ENCODE measurements at regions not wholly inside any gene's neighbourhood (a gene's known extent, or its start where the extent isn't known, plus 50 kb on each side); places are given as distances from the start of the nearest gene placed in this dataset.
"Not testable (repeated sequence)": the region's sequence is repeated elsewhere in the genome, so short reads cannot be mapped to it uniquely, and the experiment has no call there.

DNA sequence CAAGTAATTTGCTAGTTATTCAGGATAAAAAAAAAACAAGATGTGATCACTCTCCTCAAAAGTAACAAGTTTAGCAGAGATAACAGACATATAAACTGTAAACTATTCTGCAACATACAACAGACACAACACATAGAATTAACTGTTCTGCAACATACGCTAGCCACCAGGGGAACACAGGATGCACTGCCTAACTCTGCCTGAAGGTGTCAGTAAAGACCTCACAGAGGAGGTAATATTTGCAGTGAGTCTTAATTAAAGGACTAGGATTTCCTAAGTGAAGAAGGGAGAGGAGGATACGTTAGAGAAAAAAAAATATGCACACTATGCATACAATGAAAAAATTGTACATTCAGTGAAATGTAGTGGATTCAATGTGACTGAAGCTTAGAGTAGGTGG is 129.6 kb downstream of the NBPF8 start:
- 4 to 17% (median 8%) methylated on average over 1 to 2 of the region's 2 CpGs for WGBS, 5 donors
- H3K9me3 ChIP-seq; H3K27me3 ChIP-seq; intact Hi-C loops (cut with DNase I; ENCODE audit: low total_unique reads); H3K27ac ChIP-seq; H3K4me3 ChIP-seq; H3K4me1 ChIP-seq: not testable (repeated sequence)
- TF ChIP-seq, protein P1, sequence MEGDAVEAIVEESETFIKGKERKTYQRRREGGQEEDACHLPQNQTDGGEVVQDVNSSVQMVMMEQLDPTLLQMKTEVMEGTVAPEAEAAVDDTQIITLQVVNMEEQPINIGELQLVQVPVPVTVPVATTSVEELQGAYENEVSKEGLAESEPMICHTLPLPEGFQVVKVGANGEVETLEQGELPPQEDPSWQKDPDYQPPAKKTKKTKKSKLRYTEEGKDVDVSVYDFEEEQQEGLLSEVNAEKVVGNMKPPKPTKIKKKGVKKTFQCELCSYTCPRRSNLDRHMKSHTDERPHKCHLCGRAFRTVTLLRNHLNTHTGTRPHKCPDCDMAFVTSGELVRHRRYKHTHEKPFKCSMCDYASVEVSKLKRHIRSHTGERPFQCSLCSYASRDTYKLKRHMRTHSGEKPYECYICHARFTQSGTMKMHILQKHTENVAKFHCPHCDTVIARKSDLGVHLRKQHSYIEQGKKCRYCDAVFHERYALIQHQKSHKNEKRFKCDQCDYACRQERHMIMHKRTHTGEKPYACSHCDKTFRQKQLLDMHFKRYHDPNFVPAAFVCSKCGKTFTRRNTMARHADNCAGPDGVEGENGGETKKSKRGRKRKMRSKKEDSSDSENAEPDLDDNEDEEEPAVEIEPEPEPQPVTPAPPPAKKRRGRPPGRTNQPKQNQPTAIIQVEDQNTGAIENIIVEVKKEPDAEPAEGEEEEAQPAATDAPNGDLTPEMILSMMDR (IDR thresholded peaks at IDR 0.05), result peak in 3 of 7 experiments; percentile 49 to 61 (median 54)
- peaks cover 3 to 26% (median 16%) of the 10 kb centered on the region in 4 donors for H3K36me3 ChIP-seq
- peak in 1 of 2 donors; percentile 87 for DNase-seq

DNA sequence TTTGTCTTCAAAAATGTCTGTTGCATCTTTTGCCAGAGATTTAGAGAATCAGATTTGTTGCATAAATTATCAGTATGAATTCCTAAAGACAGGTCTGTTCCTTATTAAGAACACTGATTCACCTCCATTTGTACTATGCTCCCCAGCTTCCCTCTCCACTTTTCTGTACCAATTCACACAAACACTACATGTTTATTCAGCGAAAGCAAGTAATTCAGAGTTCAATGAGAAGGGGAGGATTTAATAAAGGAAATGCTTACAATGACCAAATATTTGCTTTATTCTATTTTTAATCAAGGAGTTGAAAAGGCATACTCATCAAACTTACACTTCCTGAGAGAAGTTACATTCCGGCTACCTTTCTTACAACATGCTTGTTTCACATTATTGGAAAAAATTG is 135.5 kb downstream of the NBPF8 start:
- 40 to 83% methylated on average over 1 of the region's 2 CpGs; no CpG with 5 or more reads in 3 of the 5 donors for WGBS, 5 donors
- H3K9me3 ChIP-seq; H3K4me3 ChIP-seq; H3K4me1 ChIP-seq; DNase-seq; H3K27ac ChIP-seq; intact Hi-C loops (cut with DNase I; ENCODE audit: low total_unique reads); H3K27me3 ChIP-seq: not testable (repeated sequence)
- H3K36me3 ChIP-seq, result peaks cover 4 to 16% (median 12%) of the 10 kb centered on the region in 4 donors

DNA sequence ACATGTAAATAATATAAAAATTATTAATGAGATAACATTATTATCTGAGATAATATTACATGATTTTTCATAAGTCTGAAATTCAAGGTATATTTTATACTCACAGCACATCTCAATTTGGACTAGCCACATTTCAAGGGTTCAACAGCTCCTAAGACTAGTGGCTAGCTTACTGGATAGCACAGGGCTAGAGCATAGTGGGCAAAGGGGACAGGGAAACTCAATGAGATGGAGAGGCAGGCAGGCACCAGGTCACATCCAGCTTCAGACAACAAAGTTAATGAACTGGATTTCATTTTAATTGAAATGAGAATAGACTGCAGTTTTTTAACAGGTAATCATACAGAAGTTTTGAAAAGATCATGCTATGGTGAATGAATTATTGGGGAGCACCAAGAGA is 137.4 kb downstream of the NBPF8 start:
- H3K36me3 ChIP-seq, result peaks cover 4 to 11% (median 10%) of the 10 kb centered on the region in 4 donors
- intact Hi-C loops (cut with DNase I; ENCODE audit: low total_unique reads); DNase-seq; H3K9me3 ChIP-seq; H3K27me3 ChIP-seq; H3K4me1 ChIP-seq; H3K4me3 ChIP-seq; H3K27ac ChIP-seq: not testable (repeated sequence)

DNA sequence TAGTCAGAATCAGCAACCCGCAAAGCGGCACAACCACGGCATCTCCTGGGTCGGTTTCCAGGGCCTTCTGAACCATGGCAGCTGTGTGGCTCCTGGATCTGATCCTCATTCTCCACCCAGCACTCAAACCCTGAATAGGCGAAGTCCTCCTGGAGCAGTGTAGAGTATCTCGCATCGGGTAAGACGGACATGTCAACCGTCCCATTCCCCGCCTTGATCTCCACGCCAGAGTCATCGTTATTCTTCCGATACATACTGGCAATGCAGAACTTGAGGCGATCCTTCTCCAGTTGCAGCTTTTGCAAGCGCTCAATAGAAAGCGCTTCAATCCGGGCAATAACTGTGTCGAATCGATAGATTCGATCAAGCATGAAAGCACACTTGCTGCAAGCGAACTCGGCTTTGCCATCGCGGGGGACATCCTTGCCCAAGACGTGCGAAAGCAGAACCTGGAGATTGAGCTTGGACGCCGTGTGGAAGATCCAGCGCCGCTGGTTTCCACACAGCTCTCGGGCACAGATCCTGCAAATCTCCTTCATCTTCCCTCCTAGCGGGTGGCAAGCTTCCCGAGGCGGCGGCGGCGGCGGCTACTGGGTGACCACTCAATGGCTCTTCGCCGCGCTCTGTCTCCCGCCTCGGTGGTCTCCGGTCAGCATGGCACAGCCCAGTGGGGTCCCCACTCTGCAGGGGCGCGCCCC is 142.9 kb downstream of the NBPF8 start:
- DNase-seq, result peak in 1 of 2 donors; percentile 16
- Histone ChIP-seq H3K4me3 (peak overlapping the region; percentile 47 to 59 (median 54)), H3K27ac (peak overlapping the region; percentile 69 to 94 (median 79))
- WGBS, 5 donors, result 0 to 2% (median 0%) methylated on average over 9 to 19 of the region's 46 CpGs
- H3K36me3 ChIP-seq; intact Hi-C loops (cut with DNase I; ENCODE audit: low total_unique reads); H3K4me1 ChIP-seq; H3K9me3 ChIP-seq; H3K27me3 ChIP-seq: not testable (repeated sequence)

DNA sequence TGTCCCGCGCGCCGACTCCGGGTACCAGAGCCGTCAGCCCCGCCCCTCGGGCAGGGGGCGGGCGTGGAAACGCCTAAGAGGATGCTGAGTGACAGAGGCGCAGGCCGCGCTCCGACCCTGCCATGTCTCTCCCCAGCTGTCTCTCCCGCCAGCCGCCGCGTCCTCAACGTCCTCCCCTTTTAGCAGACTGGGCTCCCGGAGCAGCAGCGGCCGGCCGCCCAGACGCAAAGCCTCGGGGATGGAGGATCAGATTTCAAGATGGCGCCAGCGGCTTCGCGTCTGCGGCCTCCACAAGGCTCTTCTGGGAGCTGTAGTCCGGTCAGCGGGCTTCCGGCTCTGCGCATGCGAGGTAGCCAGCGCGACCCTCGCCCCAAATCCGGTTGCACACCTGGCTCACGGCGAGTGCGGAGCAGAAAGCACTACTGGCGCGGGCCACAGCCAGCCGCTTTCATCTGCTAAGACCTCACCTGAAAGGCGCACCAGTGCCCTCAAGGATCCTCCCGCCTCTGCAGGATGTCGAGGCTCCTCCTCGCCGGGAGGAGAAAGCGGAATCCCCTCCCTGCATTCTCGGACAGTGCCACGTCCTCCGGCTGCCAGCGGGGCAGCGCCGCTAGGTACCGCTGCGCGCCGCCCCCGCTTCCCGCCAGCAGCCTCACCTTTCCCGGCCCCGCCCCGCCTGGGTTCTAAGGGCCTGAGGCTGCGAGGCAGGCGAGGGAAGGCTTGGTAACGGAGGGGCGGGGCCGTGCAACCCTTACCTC is 143.6 kb downstream of the NBPF8 start:
- intact Hi-C loops (cut with DNase I; ENCODE audit: low total_unique reads); H3K4me1 ChIP-seq; H3K27me3 ChIP-seq; H3K36me3 ChIP-seq; H3K9me3 ChIP-seq: not testable (repeated sequence)
- DNase-seq, result peak; percentile 67 to 88
- peak in 1 of 3 donors; percentile 43 for TF ChIP-seq POLR2AphosphoS5 (IDR thresholded peaks at IDR 0.05)
- TF ChIP-seq, protein P1 (IDR thresholded peaks at IDR 0.05), result peak in 1 of 7 experiments; percentile 23
- Histone ChIP-seq H3K27ac (peak overlapping the region; percentile 69 to 94 (median 79)), H3K4me3 (peak overlapping the region; percentile 47 to 59 (median 54))
- WGBS, 5 donors, result 0 to 2% (median 0%) methylated on average over 9 to 35 of the region's 72 CpGs; no CpG with 5 or more reads in 1 of the 5 donors

DNA sequence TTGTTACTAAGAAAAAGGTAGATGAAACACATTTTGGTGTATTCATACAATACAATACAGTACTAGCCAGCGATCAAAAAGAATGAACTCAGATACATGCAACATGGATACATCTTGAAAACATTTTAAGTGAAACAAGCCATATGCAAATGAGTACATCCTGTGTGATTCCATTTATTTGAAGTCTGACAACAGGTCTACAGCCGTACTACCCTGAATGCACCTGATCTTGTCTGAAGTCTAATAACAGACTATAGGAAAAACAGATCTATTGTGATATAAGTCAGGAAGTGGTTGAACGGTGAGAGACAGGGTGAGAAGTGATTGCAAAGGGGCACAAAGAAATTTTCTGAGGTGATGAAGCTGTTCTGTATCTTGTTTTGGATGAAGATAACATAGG is 146.9 kb downstream of the NBPF8 start:
- H3K4me3 ChIP-seq; H3K27me3 ChIP-seq; H3K36me3 ChIP-seq; H3K4me1 ChIP-seq; H3K27ac ChIP-seq; intact Hi-C loops (cut with DNase I; ENCODE audit: low total_unique reads); H3K9me3 ChIP-seq: not testable (repeated sequence)
- peak in 1 of 2 donors; percentile 3 for DNase-seq
- WGBS, 5 donors, result 70 to 78% (median 75%) methylated on average over 3 of the region's 3 CpGs

DNA sequence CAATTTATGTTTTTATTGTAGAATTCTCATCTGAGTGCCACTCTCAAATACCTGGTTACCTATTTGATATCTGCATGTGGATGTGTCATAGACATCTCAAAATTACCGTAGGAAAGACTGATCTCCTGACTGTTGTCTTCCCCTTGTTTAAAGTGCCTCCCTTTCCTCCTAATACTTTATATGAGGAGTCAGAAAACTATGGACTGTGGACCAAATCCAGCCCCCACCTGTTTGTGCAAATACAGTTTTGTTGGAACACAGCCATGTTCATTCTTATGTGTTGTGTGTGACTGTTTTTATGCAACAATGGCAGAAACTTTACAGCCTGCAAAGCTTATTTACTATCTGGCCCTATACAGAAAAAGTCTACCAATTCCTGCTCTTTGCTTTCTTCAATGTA is 150.6 kb downstream of the NBPF8 start:
- H3K4me3 ChIP-seq; DNase-seq; H3K27me3 ChIP-seq; H3K36me3 ChIP-seq; H3K9me3 ChIP-seq; H3K27ac ChIP-seq; intact Hi-C loops (cut with DNase I; ENCODE audit: low total_unique reads); H3K4me1 ChIP-seq: not testable (repeated sequence)
- whole genome bisulfite sequencing, 5 donors, result no CpG with 5 or more reads among the region's 1 CpG

DNA sequence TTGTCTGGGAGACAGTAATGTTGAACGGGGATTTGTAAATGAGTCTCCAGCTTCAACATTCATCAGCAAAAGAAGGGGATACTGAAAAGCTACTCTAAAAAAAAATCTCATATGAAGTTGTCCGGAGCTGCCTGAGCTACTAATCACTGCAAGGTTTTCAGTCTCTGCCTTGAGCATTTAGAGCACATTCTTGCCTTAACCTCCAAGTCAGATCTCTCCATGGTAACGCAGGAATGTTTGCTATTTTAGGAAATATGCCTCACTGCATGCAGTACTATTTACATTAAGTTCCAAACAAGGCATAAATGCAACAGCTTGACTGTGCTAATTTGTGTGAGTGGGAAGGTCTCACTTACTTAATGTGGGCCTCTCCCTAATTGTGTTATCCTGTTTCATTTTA is 152.8 kb downstream of the NBPF8 start:
- H3K27me3 ChIP-seq; H3K4me1 ChIP-seq; DNase-seq; H3K27ac ChIP-seq; H3K9me3 ChIP-seq; H3K4me3 ChIP-seq; H3K36me3 ChIP-seq; intact Hi-C loops (cut with DNase I; ENCODE audit: low total_unique reads): not testable (repeated sequence)
- WGBS, 5 donors, result no CpG with 5 or more reads among the region's 3 CpGs

DNA sequence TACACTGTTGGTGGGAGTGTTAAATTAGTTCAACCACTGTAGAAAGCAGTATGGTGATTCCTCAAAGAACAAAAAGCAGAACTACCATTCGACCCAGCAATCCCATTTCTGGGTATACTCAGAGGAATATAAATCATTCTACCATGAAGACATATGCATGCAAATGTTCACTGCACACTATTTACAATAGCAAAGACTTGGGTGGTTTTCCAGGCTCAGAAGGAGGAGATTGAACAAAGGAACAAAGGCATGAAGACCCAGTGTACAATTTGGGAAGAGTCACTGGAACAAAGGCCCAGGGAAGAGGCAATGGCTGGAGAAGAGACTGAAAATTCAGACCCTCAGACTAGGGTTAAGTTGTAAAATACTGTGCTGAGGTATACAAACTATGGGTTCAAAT is 148.5 kb upstream of the NBPF26 start:
- DNase-seq; H3K27me3 ChIP-seq; H3K9me3 ChIP-seq; H3K4me1 ChIP-seq; H3K27ac ChIP-seq; H3K36me3 ChIP-seq; intact Hi-C loops (cut with DNase I; ENCODE audit: low total_unique reads); H3K4me3 ChIP-seq: not testable (repeated sequence)
- WGBS, 5 donors, result no CpG with 5 or more reads among the region's 1 CpG

DNA sequence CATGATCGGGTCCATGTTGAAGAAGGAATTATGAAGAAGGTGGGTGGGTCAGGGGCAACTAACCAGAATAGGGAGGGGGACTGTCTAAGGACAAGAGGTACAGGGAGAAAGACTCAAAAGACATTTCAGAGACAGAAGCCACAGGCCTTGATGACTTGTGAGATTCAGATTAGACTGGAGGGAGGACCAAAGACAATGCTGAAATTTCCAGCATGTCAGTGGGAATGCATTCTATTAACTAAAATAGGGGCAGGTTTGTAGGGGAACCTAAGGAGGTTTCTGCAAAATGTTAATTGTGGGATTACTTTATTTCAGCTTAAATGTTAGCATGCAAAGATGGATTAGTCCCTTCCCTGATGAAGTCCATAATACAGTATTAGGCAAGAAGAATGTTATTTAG is 141.6 kb upstream of the NBPF26 start:
- DNase-seq; H3K4me3 ChIP-seq; H3K27me3 ChIP-seq; H3K36me3 ChIP-seq; H3K4me1 ChIP-seq; H3K27ac ChIP-seq; intact Hi-C loops (cut with DNase I; ENCODE audit: low total_unique reads); H3K9me3 ChIP-seq: not testable (repeated sequence)
- WGBS, 5 donors, result no CpG with 5 or more reads among the region's 1 CpG

Measured in stomach (tissue), 8 donors.